Aorta (tissue), 5 donors: ENCODE measurements at regions not wholly inside any gene's neighbourhood (a gene's known extent, or its start where the extent isn't known, plus 50 kb on each side); places are given as distances from the start of the nearest gene placed in this dataset.
"Not testable (repeated sequence)": the region's sequence is repeated elsewhere in the genome, so short reads cannot be mapped to it uniquely, and the experiment has no call there.

Source experiments
- ATAC-seq: fragments of 200-7000 bp; cut with Tn5 transposase; one replicate; pipeline ENCODE4 v1.9.1; 2022; ENCODE audit warnings: moderate library complexity; ENCODE audit not compliant: low FRiP score
- DNase-seq, 2 donors: peaks; one replicate each; pipeline ENCODE4 v3.0.0-alpha.2; 2020
- H3K27ac ChIP-seq, 2 donors: one replicate each; pipeline ENCODE4 v1.5.1; 2013; ENCODE audit warnings: low read length in 2 of 2, mild to moderate bottlenecking in 2 of 2, moderate library complexity in 2 of 2, control low read depth in 1 of 2, inconsistent platforms in 1 of 2, low read depth in 1 of 2
- H3K27me3 ChIP-seq, 2 donors: one replicate each; pipeline ENCODE4 v1.6.1; 2013; ENCODE audit warnings: control low read depth in 1 of 2, low read length in 1 of 2, mild to moderate bottlenecking in 1 of 2, moderate library complexity in 1 of 2; ENCODE audit not compliant: insufficient read depth in 2 of 2, control insufficient read depth in 1 of 2
- H3K36me3 ChIP-seq, 2 donors: one replicate each; pipeline ENCODE4 v1.6.1; 2013; ENCODE audit warnings: control low read depth in 1 of 2, low read length in 1 of 2, mild to moderate bottlenecking in 1 of 2; ENCODE audit not compliant: insufficient read depth in 2 of 2, control insufficient read depth in 1 of 2
- H3K4me1 ChIP-seq, 2 donors: one replicate each; pipeline ENCODE4 v1.6.1; 2013; ENCODE audit warnings: low read length in 2 of 2, control low read depth in 1 of 2, mild to moderate bottlenecking in 1 of 2, moderate library complexity in 1 of 2; ENCODE audit not compliant: insufficient read depth in 2 of 2, control insufficient read depth in 1 of 2
- H3K4me3 ChIP-seq, 2 donors: one replicate each; pipeline ENCODE4 v1.5.1; 2013; ENCODE audit warnings: low read length in 2 of 2, control low read depth in 1 of 2, mild to moderate bottlenecking in 1 of 2
- H3K9me3 ChIP-seq: one replicate; pipeline ENCODE4 v1.6.1; 2013; ENCODE audit warnings: mild to moderate bottlenecking, low read length; ENCODE audit not compliant: control insufficient read depth
- WGBS, 2 donors: extraction: QIAGEN DNeasy Blood & Tissue Kit; methylation state at CpG; one replicate each; pipeline ENCODE4 v1.1.7; 2013; 5-methylcytosine and 5-hydroxymethylcytosine counted together
- intact Hi-C, 2 donors: fragments of 100-400 bp; cut with DNase I; formaldehyde crosslinking; loops; one replicate each; pipeline versions ENCODE4 v1.14.2 to v1.15.0; 2022
- donor health status: healthy with polysubstance abuse.
- donor health status: Bipolar disorder and iron deficiency.
- donor health status: DM: no; HTN: no; CAD: no.
- donor health status: DM: no; HTN: no; CAD: no.
- donor health status: DM: yes; HTN: yes; CAD: no.

GRCh38 chr14:71454513-71455332 lies 477.5 kb upstream of the RGS6 start:
- H3K27ac ChIP-seq: no peak overlapping the region
- no peak overlapping the region for H3K4me3 ChIP-seq
- no peaks in the 10 kb centered on the region for H3K4me1 ChIP-seq
- DNase-seq: no peak
- H3K36me3 ChIP-seq: no peaks in the 10 kb centered on the region
- H3K9me3 ChIP-seq: no peaks in the 10 kb centered on the region
- 88 to 91% methylated on average over 6 of the region's 6 CpGs for WGBS, 2 donors
- no peaks in the 10 kb centered on the region for H3K27me3 ChIP-seq
- intact Hi-C loops: no loop called here
- no peak for ATAC-seq

- peaks cover 2% of the 10 kb centered on the region for H3K9me3 ChIP-seq
- DNase-seq (no peak), ATAC-seq (no peak)
- H3K27me3 ChIP-seq: no peaks in the 10 kb centered on the region
- H3K4me1 ChIP-seq: no peaks in the 10 kb centered on the region
- no peak overlapping the region for H3K4me3 ChIP-seq
- WGBS, 2 donors: 91 to 96% methylated on average over 6 of the region's 6 CpGs
- H3K27ac ChIP-seq: no peak overlapping the region
- no peaks in the 10 kb centered on the region for H3K36me3 ChIP-seq
- intact Hi-C loops: no loop called here
Observed at GRCh38 chr14:71460091-71460490, 472.1 kb upstream of the RGS6 start.

- intact Hi-C loops, DNase-seq, H3K36me3 ChIP-seq, H3K4me1 ChIP-seq, H3K4me3 ChIP-seq, H3K27ac ChIP-seq, H3K9me3 ChIP-seq, ATAC-seq, H3K27me3 ChIP-seq: not testable (repeated sequence)
- 94 to 98% methylated on average over 2 to 3 of the region's 3 CpGs for WGBS, 2 donors
Observed at GRCh38 chr14:71461617-71462016, 470.6 kb upstream of the RGS6 start.

- ATAC-seq (no peak), DNase-seq (no peak)
- Histone ChIP-seq H3K4me1 (peaks cover 0 to 4% of the 10 kb centered on the region in 2 donors), H3K4me3 (no peak overlapping the region), H3K27ac (no peak overlapping the region), H3K36me3 (no peaks in the 10 kb centered on the region), H3K27me3 (no peaks in the 10 kb centered on the region), H3K9me3 (peaks cover 2% of the 10 kb centered on the region)
- intact Hi-C loops: no loop called here
Observed at GRCh38 chr14:71463807-71464206, 468.4 kb upstream of the RGS6 start.

GRCh38 chr14:71464840-71465239 lies 467.4 kb upstream of the RGS6 start:
- Histone ChIP-seq H3K27me3 (no peaks in the 10 kb centered on the region), H3K36me3 (no peaks in the 10 kb centered on the region), H3K4me3 (no peak overlapping the region), H3K4me1 (peaks cover 0 to 4% of the 10 kb centered on the region in 2 donors), H3K27ac (no peak overlapping the region), H3K9me3 (peaks cover 2% of the 10 kb centered on the region)
- WGBS, 2 donors: 94 to 97% methylated on average over 4 of the region's 4 CpGs
- intact Hi-C loops: no loop called here
- no peak for DNase-seq
- ATAC-seq: no peak

GRCh38 chr14:71465316-71465715 lies 466.9 kb upstream of the RGS6 start:
- no peaks in the 10 kb centered on the region for H3K36me3 ChIP-seq
- DNase-seq: no peak
- peaks cover 2% of the 10 kb centered on the region for H3K9me3 ChIP-seq
- no peak overlapping the region for H3K4me3 ChIP-seq
- peaks cover 0 to 4% of the 10 kb centered on the region in 2 donors for H3K4me1 ChIP-seq
- no peaks in the 10 kb centered on the region for H3K27me3 ChIP-seq
- ATAC-seq: no peak
- intact Hi-C loops: no loop called here
- H3K27ac ChIP-seq: no peak overlapping the region
- 82 to 85% methylated on average over 2 of the region's 2 CpGs for WGBS, 2 donors

GRCh38 chr14:71466251-71466650 lies 466.0 kb upstream of the RGS6 start:
- peaks cover 2% of the 10 kb centered on the region for H3K9me3 ChIP-seq
- 71% methylated on average over 3 of the region's 3 CpGs for WGBS, 2 donors
- H3K27me3 ChIP-seq: no peaks in the 10 kb centered on the region
- intact Hi-C loops: no loop called here
- H3K4me3 ChIP-seq: no peak overlapping the region
- H3K27ac ChIP-seq: no peak overlapping the region
- DNase-seq: no peak
- ATAC-seq: no peak
- H3K4me1 ChIP-seq: peaks cover 0 to 4% of the 10 kb centered on the region in 2 donors
- H3K36me3 ChIP-seq: no peaks in the 10 kb centered on the region

- no peak for ATAC-seq
- 9 to 12% methylated on average over 4 of the region's 4 CpGs for WGBS, 2 donors
Observed at GRCh38 chr14:71466946-71467345, 465.3 kb upstream of the RGS6 start.

GRCh38 chr14:71467361-71467811 lies 464.8 kb upstream of the RGS6 start:
- no peak overlapping the region for H3K4me3 ChIP-seq
- H3K4me1 ChIP-seq: peaks cover 0 to 4% of the 10 kb centered on the region in 2 donors
- H3K36me3 ChIP-seq: no peaks in the 10 kb centered on the region
- no peak overlapping the region for H3K27ac ChIP-seq
- intact Hi-C loops: no loop called here
- peaks cover 2% of the 10 kb centered on the region for H3K9me3 ChIP-seq
- DNase-seq (no peak), ATAC-seq (no peak)
- H3K27me3 ChIP-seq: no peaks in the 10 kb centered on the region
- WGBS, 2 donors: 5 to 7% methylated on average over 3 of the region's 3 CpGs

More at GRCh38 chr14:71466946-71467345, 465.3 kb upstream of the RGS6 start:
- Histone ChIP-seq H3K4me1 (peaks cover 0 to 4% of the 10 kb centered on the region in 2 donors), H3K9me3 (peaks cover 2% of the 10 kb centered on the region), H3K27me3 (no peaks in the 10 kb centered on the region), H3K36me3 (no peaks in the 10 kb centered on the region), H3K27ac (no peak overlapping the region), H3K4me3 (no peak overlapping the region)
- intact Hi-C loops: no loop called here
- no peak for DNase-seq
